ENCODE measurements at regions not wholly inside any gene's neighbourhood (a gene's known extent, or its start where the extent isn't known, plus 50 kb on each side); places are given as distances from the start of the nearest gene placed in this dataset.
"Not testable (repeated sequence)": the region's sequence is repeated elsewhere in the genome, so short reads cannot be mapped to it uniquely, and the experiment has no call there.

- H3K4me3 ChIP-seq (ENCODE audit: low read length) = no peak overlapping the region
- no peak for TF ChIP-seq CTCF (conservative IDR thresholded peaks at IDR 0.05; ENCODE audit: low read depth, low read length)
- no peak for DNase-seq (ENCODE audit: low read depth)
Observed at GRCh38 chr7:115799430-115799829, 231.1 kb downstream of the TFEC start.

GRCh38 chr7:115793958-115794702 lies 236.4 kb downstream of the TFEC start:
- no peak for DNase-seq (ENCODE audit: low read depth)
- TF ChIP-seq CTCF (conservative IDR thresholded peaks at IDR 0.05; ENCODE audit: low read depth, low read length) = no peak
- no peak overlapping the region for H3K4me3 ChIP-seq (ENCODE audit: low read length)

- H3K4me3 ChIP-seq (ENCODE audit: low read length) = no peak overlapping the region
- no peak for DNase-seq (ENCODE audit: low read depth)
- TF ChIP-seq CTCF (conservative IDR thresholded peaks at IDR 0.05; ENCODE audit: low read depth, low read length) = no peak
Observed at GRCh38 chr7:115789901-115790300, 240.7 kb downstream of the TFEC start.

- DNase-seq (ENCODE audit: low read depth); H3K4me3 ChIP-seq (ENCODE audit: low read length): not testable (repeated sequence)
Observed at GRCh38 chr7:115789473-115789872, 241.1 kb downstream of the TFEC start.

GRCh38 chr7:115782696-115783490 lies 247.7 kb downstream of the TFEC start:
- no peak overlapping the region for H3K4me3 ChIP-seq (ENCODE audit: low read length)
- no peak for TF ChIP-seq CTCF (conservative IDR thresholded peaks at IDR 0.05; ENCODE audit: low read depth, low read length)
- DNase-seq (ENCODE audit: low read depth) = peak; percentile 31

GRCh38 chr7:115779561-115779960 lies 251.0 kb downstream of the TFEC start:
- H3K4me3 ChIP-seq (ENCODE audit: low read length) = no peak overlapping the region
- TF ChIP-seq CTCF (conservative IDR thresholded peaks at IDR 0.05; ENCODE audit: low read depth, low read length) = no peak
- DNase-seq (ENCODE audit: low read depth) = no peak

- H3K4me3 ChIP-seq (ENCODE audit: low read length) = no peak overlapping the region
- no peak for DNase-seq (ENCODE audit: low read depth)
- TF ChIP-seq CTCF (conservative IDR thresholded peaks at IDR 0.05; ENCODE audit: low read depth, low read length) = no peak
Observed at GRCh38 chr7:115775981-115776380, 254.6 kb downstream of the TFEC start.
